ENCODE measurements at regions not wholly inside any gene's neighbourhood (a gene's known extent, or its start where the extent isn't known, plus 50 kb on each side); places are given as distances from the start of the nearest gene placed in this dataset.
A peak's percentile ranks its signal among the peaks of the same experiment; 100 is the strongest.

GRCh38 chr18:76568731-76569130 lies 73.7 kb upstream of the ZNF516 start:
- Histone ChIP-seq H3K27me3 (replicated peaks; ENCODE audit: insufficient read depth) (no peaks in the 10 kb centered on the region), H3K36me3 (no peaks in the 10 kb centered on the region), H3K4me3 (no peak overlapping the region), H3K27ac (no peak overlapping the region), H3K4me1 (ENCODE audit: control insufficient read depth in 1 of 2, low read depth in 2 of 2) (peaks cover 3 to 19% of the 10 kb centered on the region in 2 donors), H3K9me3 (no peaks in the 10 kb centered on the region)
- ATAC-seq (ENCODE audit: insufficient number of reproducible peaks, low FRiP score, low read depth) (no peak), DNase-seq (ENCODE audit: low spot score) (no peak)
- TF ChIP-seq, protein P1, sequence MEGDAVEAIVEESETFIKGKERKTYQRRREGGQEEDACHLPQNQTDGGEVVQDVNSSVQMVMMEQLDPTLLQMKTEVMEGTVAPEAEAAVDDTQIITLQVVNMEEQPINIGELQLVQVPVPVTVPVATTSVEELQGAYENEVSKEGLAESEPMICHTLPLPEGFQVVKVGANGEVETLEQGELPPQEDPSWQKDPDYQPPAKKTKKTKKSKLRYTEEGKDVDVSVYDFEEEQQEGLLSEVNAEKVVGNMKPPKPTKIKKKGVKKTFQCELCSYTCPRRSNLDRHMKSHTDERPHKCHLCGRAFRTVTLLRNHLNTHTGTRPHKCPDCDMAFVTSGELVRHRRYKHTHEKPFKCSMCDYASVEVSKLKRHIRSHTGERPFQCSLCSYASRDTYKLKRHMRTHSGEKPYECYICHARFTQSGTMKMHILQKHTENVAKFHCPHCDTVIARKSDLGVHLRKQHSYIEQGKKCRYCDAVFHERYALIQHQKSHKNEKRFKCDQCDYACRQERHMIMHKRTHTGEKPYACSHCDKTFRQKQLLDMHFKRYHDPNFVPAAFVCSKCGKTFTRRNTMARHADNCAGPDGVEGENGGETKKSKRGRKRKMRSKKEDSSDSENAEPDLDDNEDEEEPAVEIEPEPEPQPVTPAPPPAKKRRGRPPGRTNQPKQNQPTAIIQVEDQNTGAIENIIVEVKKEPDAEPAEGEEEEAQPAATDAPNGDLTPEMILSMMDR (IDR thresholded peaks at IDR 0.05) = no peak

GRCh38 chr18:76567835-76568445 lies 72.9 kb upstream of the ZNF516 start:
- no peak for DNase-seq (ENCODE audit: low spot score)
- Histone ChIP-seq H3K27ac (no peak overlapping the region), H3K9me3 (no peaks in the 10 kb centered on the region), H3K27me3 (replicated peaks; ENCODE audit: insufficient read depth) (no peaks in the 10 kb centered on the region), H3K4me1 (ENCODE audit: control insufficient read depth in 1 of 2, low read depth in 2 of 2) (peaks cover 3 to 19% of the 10 kb centered on the region in 2 donors), H3K4me3 (no peak overlapping the region), H3K36me3 (no peaks in the 10 kb centered on the region)
- TF ChIP-seq, protein P1 (IDR thresholded peaks at IDR 0.05) = no peak
- ATAC-seq (ENCODE audit: insufficient number of reproducible peaks, low FRiP score, low read depth) = no peak

DNA sequence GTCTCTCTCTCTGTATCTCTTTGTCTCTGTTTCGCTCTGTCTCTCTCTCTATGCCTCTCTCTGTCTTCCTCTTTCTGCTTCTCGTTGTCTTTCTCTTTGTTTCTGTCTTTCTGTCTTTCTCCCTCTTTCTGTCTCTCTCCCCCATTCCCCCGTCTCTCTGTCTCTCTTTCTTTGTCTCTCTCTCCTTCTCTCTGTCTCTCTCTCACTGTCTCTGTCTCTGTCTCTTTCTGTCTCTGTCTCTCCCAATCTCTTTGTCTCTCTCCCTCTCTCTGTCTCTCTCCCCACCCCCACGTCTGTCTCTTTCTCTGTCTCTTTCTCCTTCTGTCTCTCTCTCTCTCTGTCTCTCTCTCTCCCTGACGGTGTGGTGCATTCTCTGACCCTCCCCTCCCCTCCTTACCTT lies 71.9 kb upstream of the ZNF516 start:
- TF ChIP-seq, protein P1 (IDR thresholded peaks at IDR 0.05) = no peak
- Histone ChIP-seq H3K4me1 (ENCODE audit: control insufficient read depth in 1 of 2, low read depth in 2 of 2) (peaks cover 3 to 19% of the 10 kb centered on the region in 2 donors), H3K27ac (no peak overlapping the region), H3K36me3 (no peaks in the 10 kb centered on the region), H3K9me3 (no peaks in the 10 kb centered on the region), H3K27me3 (replicated peaks; ENCODE audit: insufficient read depth) (no peaks in the 10 kb centered on the region), H3K4me3 (no peak overlapping the region)
- DNase-seq (ENCODE audit: low spot score) (no peak), ATAC-seq (ENCODE audit: insufficient number of reproducible peaks, low FRiP score, low read depth) (no peak)

DNA sequence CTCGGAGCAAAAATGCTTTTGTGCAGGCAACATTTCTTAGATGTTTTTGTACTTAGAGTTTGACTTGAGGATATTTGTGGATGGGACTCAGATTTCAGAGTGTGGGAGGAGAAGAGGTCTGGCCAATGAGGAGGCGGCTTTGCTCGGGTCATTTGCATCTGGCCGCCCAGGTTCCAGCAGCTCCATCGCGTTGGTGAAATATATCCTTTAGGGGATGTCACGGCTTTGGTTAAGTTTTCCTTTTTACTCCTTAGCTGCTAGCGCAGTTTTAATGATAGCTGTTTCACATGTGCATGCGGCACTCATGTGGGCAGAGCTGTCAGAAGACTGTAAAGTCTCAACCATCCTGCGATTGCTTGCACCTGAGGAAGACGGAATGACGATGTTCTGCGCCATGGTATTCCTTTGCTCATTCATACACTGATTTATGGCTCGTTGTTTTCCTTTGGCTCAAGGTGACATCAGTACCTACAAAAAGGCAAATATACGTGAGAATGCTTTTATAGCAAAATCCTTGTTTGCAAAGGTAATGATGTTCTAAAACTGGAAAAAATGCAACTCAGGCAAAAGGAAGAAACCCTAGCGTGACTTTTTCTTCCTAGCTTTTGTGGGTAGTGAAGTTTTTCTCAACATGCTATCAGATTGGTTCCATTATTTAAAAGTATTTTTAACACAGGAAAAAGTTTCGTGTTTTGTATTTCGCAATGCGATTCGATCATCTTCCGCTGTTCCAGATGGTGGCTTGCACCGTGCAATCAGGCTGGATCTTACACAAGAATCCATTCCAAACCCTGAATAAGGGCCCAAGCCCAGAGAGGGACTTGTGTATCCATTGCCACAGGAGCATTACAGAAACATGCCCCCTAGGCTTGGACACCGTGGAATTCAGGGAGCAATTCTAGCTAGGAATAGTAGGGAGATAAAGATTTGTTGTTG lies 70.5 kb upstream of the ZNF516 start:
- peak overlapping the region; percentile 66 for H3K4me3 ChIP-seq
- H3K27ac ChIP-seq = peak overlapping the region; percentile 35 to 75
- no peaks in the 10 kb centered on the region for H3K9me3 ChIP-seq
- peaks cover 3 to 19% of the 10 kb centered on the region in 2 donors for H3K4me1 ChIP-seq (ENCODE audit: control insufficient read depth in 1 of 2, low read depth in 2 of 2)
- TF ChIP-seq, protein P1 (IDR thresholded peaks at IDR 0.05) = no peak
- H3K27me3 ChIP-seq (replicated peaks; ENCODE audit: insufficient read depth) = no peaks in the 10 kb centered on the region
- no peaks in the 10 kb centered on the region for H3K36me3 ChIP-seq
- ATAC-seq (ENCODE audit: insufficient number of reproducible peaks, low FRiP score, low read depth) (peak; percentile 94), DNase-seq (ENCODE audit: low spot score) (peak; percentile 34)

- ATAC-seq (ENCODE audit: insufficient number of reproducible peaks, low FRiP score, low read depth) = no peak
These were observed 69.7 kb upstream of the ZNF516 start for GRCh38 chr18:76564655-76565237.

More at GRCh38 chr18:76564655-76565237, 69.7 kb upstream of the ZNF516 start:
- H3K9me3 ChIP-seq = no peaks in the 10 kb centered on the region
- peaks cover 3 to 19% of the 10 kb centered on the region in 2 donors for H3K4me1 ChIP-seq (ENCODE audit: control insufficient read depth in 1 of 2, low read depth in 2 of 2)
- peak overlapping the region; percentile 69 to 75 for H3K27ac ChIP-seq
- TF ChIP-seq, protein P1 (IDR thresholded peaks at IDR 0.05) = no peak
- no peak for DNase-seq (ENCODE audit: low spot score)
- H3K27me3 ChIP-seq (replicated peaks; ENCODE audit: insufficient read depth) = no peaks in the 10 kb centered on the region
- H3K36me3 ChIP-seq = no peaks in the 10 kb centered on the region
- H3K4me3 ChIP-seq = peak overlapping the region; percentile 66

Measured in thoracic aorta (tissue), 2 donors.